ENCODE measurements at regions not wholly inside any gene's neighbourhood (a gene's known extent, or its start where the extent isn't known, plus 50 kb on each side); places are given as distances from the start of the nearest gene placed in this dataset.
"Not testable (repeated sequence)": the region's sequence is repeated elsewhere in the genome, so short reads cannot be mapped to it uniquely, and the experiment has no call there.

- DNase-seq: no peak
These were observed 1038.2 kb upstream of the CNTN5 start for GRCh38 chr11:97982512-97982911.

DNA sequence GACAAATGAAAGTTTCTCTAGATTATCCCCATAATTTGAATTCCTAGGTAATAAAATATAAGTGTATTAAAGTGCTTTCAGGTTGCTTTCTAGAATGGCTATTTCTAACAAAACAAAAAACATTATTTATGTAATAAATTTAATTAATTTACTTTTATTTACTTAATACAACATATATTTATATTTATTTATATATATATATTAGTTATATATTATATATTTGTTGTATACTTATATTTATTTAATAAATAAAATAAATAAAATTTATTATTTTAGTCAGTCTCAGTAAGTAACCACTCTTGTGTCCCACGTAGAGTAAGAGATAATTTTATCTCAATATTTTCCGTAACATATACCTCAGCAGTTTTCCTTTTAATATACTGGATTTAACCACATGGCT is 1031.6 kb upstream of the CNTN5 start:
- DNase-seq: no peak

- DNase-seq: no peak
These were observed 1030.4 kb upstream of the CNTN5 start for GRCh38 chr11:97990162-97990920.

DNA sequence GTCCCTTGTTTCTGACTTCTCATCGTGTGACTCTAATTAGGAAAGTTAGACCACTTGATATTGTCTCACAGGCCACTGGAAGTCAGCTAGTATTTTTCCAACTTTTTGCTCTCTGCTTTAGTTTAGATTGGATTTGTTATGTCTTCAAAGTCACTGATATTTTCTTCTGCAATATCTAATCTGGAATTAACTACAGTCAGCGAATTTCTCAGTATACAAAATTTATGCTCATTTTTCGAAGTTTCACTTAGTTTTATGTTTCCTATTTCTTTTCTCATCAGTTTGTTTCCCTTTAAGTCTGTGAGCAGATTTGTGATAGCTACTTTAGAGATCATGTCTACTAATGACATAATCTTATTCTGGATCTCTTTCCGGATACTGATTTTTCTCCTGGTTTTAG is 1027.2 kb upstream of the CNTN5 start:
- DNase-seq: no peak

DNA sequence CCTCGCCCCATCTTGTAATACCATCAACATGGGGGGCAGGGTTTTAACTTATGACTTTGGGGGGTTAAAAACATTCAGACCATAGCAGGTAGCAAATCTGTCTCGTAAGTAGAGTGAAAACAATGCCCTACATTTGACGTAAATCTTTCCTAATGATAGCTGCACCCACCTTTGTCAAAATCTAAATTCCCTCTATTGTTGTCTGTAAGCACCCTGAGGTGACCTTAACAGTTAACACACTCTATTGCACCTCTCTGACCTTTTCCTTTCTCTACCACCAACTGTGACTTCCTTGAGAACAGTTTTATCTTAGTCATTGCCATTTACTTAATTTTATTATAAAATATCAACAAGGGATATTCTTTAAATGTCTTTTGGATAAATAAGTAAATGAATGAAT is 1024.9 kb upstream of the CNTN5 start:
- no peak for DNase-seq

DNA sequence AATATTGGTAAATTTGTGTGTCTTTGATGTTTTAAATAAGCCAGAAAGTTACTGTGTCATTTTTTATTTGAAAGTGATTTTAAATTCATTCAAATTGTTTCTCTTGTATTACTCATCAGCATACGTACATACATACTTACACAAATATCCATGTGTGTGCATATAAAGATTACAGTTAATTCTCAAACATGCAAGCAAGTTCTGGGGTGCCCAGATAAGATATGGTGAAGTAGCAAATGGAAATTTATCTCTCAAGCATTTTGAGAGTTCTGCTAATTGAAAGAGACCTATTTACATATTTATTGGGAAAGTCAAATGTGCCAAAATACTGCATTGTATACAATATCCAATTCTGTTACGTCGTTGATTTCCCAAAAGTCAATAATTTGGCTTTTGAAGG is 1024.0 kb upstream of the CNTN5 start:
- DNase-seq: no peak

GRCh38 chr11:98003606-98004371 is 1017.0 kb upstream of the CNTN5 start:
- no peak for DNase-seq

GRCh38 chr11:98007072-98007471 is 1013.7 kb upstream of the CNTN5 start:
- no peak for DNase-seq

GRCh38 chr11:98027652-98028051 is 993.1 kb upstream of the CNTN5 start:
- DNase-seq: no peak

- no peak for DNase-seq
These were observed 990.9 kb upstream of the CNTN5 start for GRCh38 chr11:98029832-98030231.

GRCh38 chr11:98036810-98037209 is 983.9 kb upstream of the CNTN5 start:
- no peak for DNase-seq

DNA sequence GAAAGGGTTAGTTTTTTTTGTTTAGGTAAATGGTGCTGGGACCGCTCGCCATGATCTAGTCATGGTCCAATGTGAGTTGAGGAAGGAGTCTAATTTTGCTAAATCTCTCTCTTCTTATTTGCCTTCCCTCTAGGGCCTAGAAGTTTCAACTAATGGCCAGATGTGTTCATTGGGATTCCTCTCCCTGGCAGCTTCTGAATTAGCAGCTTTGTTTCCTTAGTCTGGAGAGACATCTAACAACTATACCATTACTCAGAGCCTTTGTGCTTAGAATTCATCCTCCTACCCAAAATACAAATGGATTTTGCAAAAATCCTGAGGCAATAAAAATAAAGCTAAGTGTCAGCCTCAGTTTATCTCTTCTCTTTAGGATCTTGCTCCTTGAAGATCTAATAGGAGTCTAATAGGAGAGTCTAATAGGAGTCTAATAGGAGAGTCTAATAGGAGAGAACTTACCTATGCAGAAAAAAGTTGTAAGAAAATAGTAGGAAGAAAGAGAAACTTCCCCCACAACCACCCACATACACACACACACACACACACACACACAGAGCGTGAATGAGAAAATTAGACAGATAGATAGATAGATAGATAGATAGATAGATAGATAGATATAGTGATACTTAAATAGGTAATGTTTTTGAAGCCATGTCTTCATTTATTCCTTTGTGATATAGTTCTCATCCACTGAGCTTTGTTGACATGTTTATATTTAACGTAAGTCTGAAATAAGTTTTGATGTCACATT is 980.5 kb upstream of the CNTN5 start:
- DNase-seq: no peak

GRCh38 chr11:98047647-98048046 is 973.1 kb upstream of the CNTN5 start:
- no peak for DNase-seq

DNA sequence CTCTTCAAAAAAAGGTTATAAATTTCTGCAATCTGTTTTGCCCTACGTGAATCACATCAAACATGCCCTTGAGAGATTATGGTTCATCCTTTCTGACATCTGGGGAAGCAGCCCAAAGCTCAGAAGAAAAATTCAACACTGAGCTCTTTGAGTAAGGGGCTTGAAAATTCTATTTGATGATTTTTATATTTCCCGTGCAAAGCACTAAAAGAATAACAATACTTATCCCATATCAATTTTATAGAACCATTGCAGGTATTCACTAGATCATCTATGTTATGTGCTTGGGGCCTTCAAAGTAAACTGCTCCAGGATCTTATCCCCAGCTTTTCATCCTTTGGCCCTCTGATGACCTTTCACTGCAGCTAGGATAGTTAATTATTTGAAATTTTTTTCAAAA is 966.9 kb upstream of the CNTN5 start:
- no peak for DNase-seq

- no peak for DNase-seq
These were observed 963.8 kb upstream of the CNTN5 start for GRCh38 chr11:98056945-98057344.

GRCh38 chr11:98059488-98059887 is 961.3 kb upstream of the CNTN5 start:
- DNase-seq: no peak

DNA sequence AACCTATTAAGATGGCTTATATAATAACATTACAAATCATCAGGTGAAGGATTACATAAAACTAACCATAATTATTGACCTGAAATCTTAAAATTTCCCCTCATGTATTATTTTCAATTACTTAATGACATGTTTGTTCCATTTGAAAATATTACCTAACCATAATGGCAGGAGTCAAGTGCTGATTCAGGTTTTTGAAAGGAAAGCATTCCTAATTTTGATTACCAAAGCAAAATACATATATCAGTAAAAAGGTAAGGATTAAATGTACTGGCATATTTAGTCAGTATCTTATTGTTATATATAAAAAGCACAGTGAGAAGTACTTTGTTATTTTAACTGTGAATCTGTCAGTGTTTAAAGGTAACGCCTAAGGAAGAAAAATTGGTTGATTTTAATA is 960.0 kb upstream of the CNTN5 start:
- no peak for DNase-seq

GRCh38 chr11:98061858-98062257 is 958.9 kb upstream of the CNTN5 start:
- DNase-seq: no peak

DNA sequence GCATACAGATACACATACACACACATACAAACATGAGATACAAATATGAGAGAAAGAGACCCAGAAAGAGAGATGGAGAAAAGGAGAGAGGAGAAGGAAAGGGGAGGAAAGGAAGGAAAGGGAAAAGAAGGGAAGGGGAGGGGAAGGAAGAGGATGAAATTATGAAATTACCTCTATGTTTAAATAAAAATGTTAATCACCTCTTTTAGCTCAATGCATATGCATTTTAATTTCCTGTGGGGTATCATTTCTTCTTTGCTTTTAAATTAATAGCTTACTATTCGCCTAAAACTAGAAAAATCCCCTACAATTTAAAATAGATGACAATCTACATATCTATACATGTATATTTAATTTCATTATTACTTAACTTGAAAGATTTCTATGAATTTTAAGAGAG is 958.0 kb upstream of the CNTN5 start:
- no peak for DNase-seq

DNA sequence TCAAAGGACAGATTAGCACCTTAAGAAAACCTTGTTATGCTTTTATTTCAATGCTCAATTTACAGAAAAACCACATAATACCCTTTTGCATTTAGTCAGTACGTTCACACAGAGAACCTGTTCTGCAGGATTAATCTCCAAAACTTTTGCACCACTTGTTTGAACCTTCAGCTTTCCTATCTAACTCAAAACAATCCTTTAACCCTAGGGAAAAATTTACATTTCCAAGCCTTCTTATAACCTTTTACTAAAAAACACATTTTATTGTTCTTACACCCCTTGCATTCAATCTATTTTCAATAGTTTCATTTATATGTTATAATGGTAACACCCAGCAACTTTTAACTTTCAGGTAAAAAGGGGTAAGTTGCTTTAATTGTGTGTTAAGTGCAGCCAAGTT is 952.5 kb upstream of the CNTN5 start:
- DNase-seq: no peak

- DNase-seq: not testable (repeated sequence)
These were observed 951.6 kb upstream of the CNTN5 start for GRCh38 chr11:98069147-98069546.

DNA sequence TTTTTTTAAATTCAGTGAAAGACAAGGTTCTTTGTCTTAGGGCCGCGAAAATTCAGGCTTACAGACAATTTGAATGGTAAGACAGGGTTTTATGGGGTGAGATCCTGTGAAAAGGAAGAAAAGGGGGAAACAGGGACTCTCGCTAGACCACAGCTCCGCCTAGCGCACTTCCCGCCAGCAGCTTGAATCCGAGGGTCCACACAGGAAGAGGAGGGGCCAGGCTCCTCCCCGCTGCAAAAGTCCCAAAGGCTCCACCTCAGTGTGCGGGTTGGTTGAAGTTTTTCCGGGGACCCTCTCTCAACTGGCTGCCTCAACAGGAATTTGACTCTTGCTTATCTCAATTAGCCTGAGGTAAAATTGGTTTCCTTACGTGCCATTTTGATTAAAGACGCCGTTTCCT is 950.9 kb upstream of the CNTN5 start:
- no peak for DNase-seq

- DNase-seq: no peak
These were observed 929.8 kb upstream of the CNTN5 start for GRCh38 chr11:98090861-98091505.

Data from activated CD4-positive, alpha-beta T cell treated with anti-CD3 and anti-CD28 coated beads, Interleukin-2, amount 50 U/mL, for 16 hours (primary cell).